GM12878 (cell line): ENCODE measurements at regions not wholly inside any gene's neighbourhood (a gene's known extent, or its start where the extent isn't known, plus 50 kb on each side); places are given as distances from the start of the nearest gene placed in this dataset.

Experiments
- ATAC-seq: fragments of 200-7000 bp; cut with Tn5 transposase; 3 replicates; pipeline ENCODE4 v1.9.1; 2020; ENCODE audit warnings: mild to moderate bottlenecking, moderate library complexity
- BruUV-seq: library from RNA; stranded (reverse); fragments of 400-500 nt; replicated peaks from 2 replicates; lab custom pipeline; 2021; lab: Mats Ljungman, UMichigan
- CTCF ChIA-PET: fragments of 300-600 bp; sonication (Branson Sonifier 250); formaldehyde crosslinking; extraction: SDS; loops from one replicate; lab custom pipeline; 2021; ENCODE audit warnings: inconsistent platforms; lab: Yijun Ruan, JAX
- POLR2A ChIA-PET: fragments of 350-600 bp; formaldehyde crosslinking; extraction: SDS; loops from one replicate; lab custom pipeline; 2021; ENCODE audit warnings: inconsistent platforms; lab: Charles Lee
- RAD21 ChIA-PET: fragments of 300-600 bp; sonication (Branson Sonifier 250); formaldehyde crosslinking; loops from one replicate; lab custom pipeline; 2023; ENCODE audit warnings: antibody characterized with exemption; ENCODE audit not compliant: unreplicated experiment; lab: Charles Lee
- SMC1A ChIA-PET: fragments of 300-600 bp; sonication (Branson Sonifier 250); formaldehyde crosslinking; loops from one replicate; lab custom pipeline; 2023; ENCODE audit not compliant: unreplicated experiment, uncharacterized antibody; lab: Charles Lee
- DNase-seq: peaks from one replicate; pipeline ENCODE4 v3.0.0-alpha.2; 2011; ENCODE audit warnings: low read depth, low spot score
- FAIRE-seq: peaks from 3 replicates; lab custom pipeline; 2011; peaks lifted over from hg19 to GRCh38; lab: Jason Lieb, UNC
- H2AFZ ChIP-seq: 2 replicates; pipeline ENCODE4 v1.6.0; 2011; ENCODE audit warnings: low read depth, low read length, control low read depth; ENCODE audit not compliant: control insufficient read depth
- H3K27ac ChIP-seq: 2 replicates; pipeline ENCODE4 v1.5.1; 2011; ENCODE audit warnings: control low read depth; ENCODE audit not compliant: control insufficient read depth, insufficient read depth
- H3K27me3 ChIP-seq, 2 experiments: replicated peaks in 1 of 2; 2 replicates each; pipeline versions ENCODE4 v1.6.0 to v1.6.1; 2011; ENCODE audit warnings: low read length in 1 of 2; ENCODE audit not compliant: control insufficient read depth in 2 of 2, insufficient read depth in 2 of 2
- H3K36me3 ChIP-seq, 2 experiments: 2 replicates each; pipeline ENCODE4 v1.5.1; 2011; ENCODE audit warnings: low read length in 1 of 2; ENCODE audit not compliant: control insufficient read depth in 2 of 2, insufficient read depth in 2 of 2
- H3K4me1 ChIP-seq: 2 replicates; pipeline ENCODE4 v1.6.1; 2011; ENCODE audit warnings: mild to moderate bottlenecking, low read length, moderate library complexity, mixed read lengths; ENCODE audit not compliant: control insufficient read depth, insufficient read depth
- H3K4me2 ChIP-seq: 2 replicates; pipeline ENCODE4 v1.6.0; 2011; ENCODE audit warnings: control low read depth; ENCODE audit not compliant: control insufficient read depth, insufficient read depth
- H3K4me3 ChIP-seq: fragments of 200-600 bp; sonication (generic); 2 replicates; pipeline ENCODE4 v1.5.1; 2016
- H3K79me2 ChIP-seq: 2 replicates; pipeline ENCODE4 v1.6.0; 2011; ENCODE audit warnings: low read length; ENCODE audit not compliant: control insufficient read depth, insufficient read depth
- H3K9ac ChIP-seq: 2 replicates; pipeline ENCODE4 v1.8.0; 2011; ENCODE audit warnings: low read length, control low read depth, mixed read lengths; ENCODE audit not compliant: control insufficient read depth, insufficient read depth
- H3K9me3 ChIP-seq: replicated peaks from 3 replicates; pipeline ENCODE4 v1.5.1; 2011; ENCODE audit warnings: mild to moderate bottlenecking, low read length; ENCODE audit not compliant: control insufficient read depth, insufficient read depth
- H4K20me1 ChIP-seq: 2 replicates; pipeline ENCODE4 v1.6.0; 2011; ENCODE audit not compliant: control insufficient read depth, insufficient read depth
- BRCA1 ChIP-seq: IDR thresholded peaks from 2 replicates; pipeline ENCODE4 v1.6.1; 2011; ENCODE audit warnings: low read depth, low read length, improper control_type of control experiment
- CBX5 ChIP-seq: sonication (generic); IDR thresholded peaks from 2 replicates; pipeline ENCODE4 v1.6.1; 2016; ENCODE audit warnings: low read depth, moderate library complexity, mild to moderate bottlenecking, inconsistent platforms
- MTA3 ChIP-seq: IDR thresholded peaks from 2 replicates; pipeline ENCODE4 v1.6.1; 2012; ENCODE audit warnings: low read length, inconsistent platforms, borderline replicate concordance
- NFXL1 ChIP-seq: fragments of 450-650 bp; IDR thresholded peaks from 2 replicates; pipeline ENCODE4 v1.6.1; 2017; ENCODE audit warnings: antibody characterized with exemption, mild to moderate bottlenecking, borderline replicate concordance
- NFYB ChIP-seq: IDR thresholded peaks from 2 replicates; pipeline ENCODE4 v1.6.1; 2011; ENCODE audit warnings: low read depth, mild to moderate bottlenecking, low read length, improper control_type of control experiment, moderate library complexity; ENCODE audit not compliant: insufficient read depth
- POLR2AphosphoS5 ChIP-seq: IDR thresholded peaks from 2 replicates; pipeline ENCODE4 v1.6.1; 2011; ENCODE audit warnings: mild to moderate bottlenecking, low read length, inconsistent platforms
- SREBF2 ChIP-seq: IDR thresholded peaks from 2 replicates; pipeline ENCODE4 v1.6.1; 2012; ENCODE audit warnings: mild to moderate bottlenecking, low read length
- ZNF384 ChIP-seq: IDR thresholded peaks from 2 replicates; pipeline ENCODE4 v1.6.1; 2012; ENCODE audit warnings: low read depth, mild to moderate bottlenecking, low read length, improper control_type of control experiment, borderline replicate concordance
- WGBS: methylation state at CpG from one replicate; pipeline ENCODE4 v1.1.6; 2016; ENCODE audit warnings: low lambda C conversion rate; ENCODE audit not compliant: insufficient replicate concordance, insufficient coverage; ENCODE audit errors: missing lambda C conversion rate; 5-methylcytosine and 5-hydroxymethylcytosine counted together
- in situ Hi-C: fragments of 300-500 bp; cut with MboI; formaldehyde crosslinking; loops from 9 replicates; pipeline ENCODE4 v1.14.3; 2018; ENCODE audit warnings: mixed read lengths
- intact Hi-C: fragments of 100-400 bp; cut with micrococcal nuclease; formaldehyde crosslinking; loops from one replicate; pipeline ENCODE4 v1.14.2; 2022; ENCODE audit not compliant: unreplicated experiment
- TF ChIP-seq, protein P1 (sequence below): IDR thresholded peaks from 2 replicates; pipeline ENCODE4 v1.6.1; 2011; ENCODE audit warnings: low read depth, low read length, improper control_type of control experiment, borderline replicate concordance
- TF ChIP-seq, protein P2 (sequence below), 3 experiments: IDR thresholded peaks in 2 of 3; conservative IDR thresholded peaks in 1 of 3; 2 replicates each; pipeline ENCODE4 v1.5.1; 2011; ENCODE audit warnings: low read depth in 3 of 3, low read length in 3 of 3, mild to moderate bottlenecking in 3 of 3, control low read depth in 2 of 3, moderate library complexity in 2 of 3, inconsistent platforms in 1 of 3, mixed read lengths in 1 of 3; ENCODE audit not compliant: control insufficient read depth in 2 of 3, insufficient read depth in 1 of 3; ENCODE audit errors: extremely low read depth in 1 of 3

- TF ChIP-seq, protein P1, sequence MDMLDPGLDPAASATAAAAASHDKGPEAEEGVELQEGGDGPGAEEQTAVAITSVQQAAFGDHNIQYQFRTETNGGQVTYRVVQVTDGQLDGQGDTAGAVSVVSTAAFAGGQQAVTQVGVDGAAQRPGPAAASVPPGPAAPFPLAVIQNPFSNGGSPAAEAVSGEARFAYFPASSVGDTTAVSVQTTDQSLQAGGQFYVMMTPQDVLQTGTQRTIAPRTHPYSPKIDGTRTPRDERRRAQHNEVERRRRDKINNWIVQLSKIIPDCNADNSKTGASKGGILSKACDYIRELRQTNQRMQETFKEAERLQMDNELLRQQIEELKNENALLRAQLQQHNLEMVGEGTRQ = no peak
- no peak for TF ChIP-seq CBX5
- TF ChIP-seq POLR2AphosphoS5 = no peak
- TF ChIP-seq NFXL1 = no peak
- TF ChIP-seq MTA3 = no peak
- TF ChIP-seq, protein P2, sequence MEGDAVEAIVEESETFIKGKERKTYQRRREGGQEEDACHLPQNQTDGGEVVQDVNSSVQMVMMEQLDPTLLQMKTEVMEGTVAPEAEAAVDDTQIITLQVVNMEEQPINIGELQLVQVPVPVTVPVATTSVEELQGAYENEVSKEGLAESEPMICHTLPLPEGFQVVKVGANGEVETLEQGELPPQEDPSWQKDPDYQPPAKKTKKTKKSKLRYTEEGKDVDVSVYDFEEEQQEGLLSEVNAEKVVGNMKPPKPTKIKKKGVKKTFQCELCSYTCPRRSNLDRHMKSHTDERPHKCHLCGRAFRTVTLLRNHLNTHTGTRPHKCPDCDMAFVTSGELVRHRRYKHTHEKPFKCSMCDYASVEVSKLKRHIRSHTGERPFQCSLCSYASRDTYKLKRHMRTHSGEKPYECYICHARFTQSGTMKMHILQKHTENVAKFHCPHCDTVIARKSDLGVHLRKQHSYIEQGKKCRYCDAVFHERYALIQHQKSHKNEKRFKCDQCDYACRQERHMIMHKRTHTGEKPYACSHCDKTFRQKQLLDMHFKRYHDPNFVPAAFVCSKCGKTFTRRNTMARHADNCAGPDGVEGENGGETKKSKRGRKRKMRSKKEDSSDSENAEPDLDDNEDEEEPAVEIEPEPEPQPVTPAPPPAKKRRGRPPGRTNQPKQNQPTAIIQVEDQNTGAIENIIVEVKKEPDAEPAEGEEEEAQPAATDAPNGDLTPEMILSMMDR (IDR thresholded peaks at IDR 0.05 in 2 of 3, conservative IDR thresholded peaks at IDR 0.05 in 1 of 3; ENCODE audit: control insufficient read depth in 2 of 3, extremely low read depth in 1 of 3, insufficient read depth in 1 of 3, low read depth in 3 of 3, low read length in 3 of 3) = no peak
- TF ChIP-seq ZNF384 = no peak
- TF ChIP-seq SREBF2 = no peak
- no peak for TF ChIP-seq NFYB
- TF ChIP-seq BRCA1 = no peak
- TF ChIP-seq, all 136 proteins: peak for 0
- Histone ChIP-seq H2AFZ (no peak overlapping the region), H3K27ac (no peak overlapping the region), H3K79me2 (no peaks in the 10 kb centered on the region), H3K4me3 (no peak overlapping the region), H3K27me3 (no peaks in the 10 kb centered on the region), H3K4me1 (no peaks in the 10 kb centered on the region), H4K20me1 (no peaks in the 10 kb centered on the region; the same call in 1 of the 2 replicates), H3K9me3 (no peaks in the 10 kb centered on the region), H3K36me3 (no peaks in the 10 kb centered on the region), H3K4me2 (no peak overlapping the region), H3K9ac (no peak overlapping the region)
- ATAC-seq (no peak), FAIRE-seq (no peak), DNase-seq (no peak)
- ChIA-PET SMC1A (interaction anchor here (1.1 to 1.7 kb wide), 5 partner anchors 17 to 49 kb away, joined by 3 to 5 read pairs (median 4); no protein-coding TSS in a partner anchor), RAD21 (interaction anchor here (1.2 kb wide), 1 partner anchor 30 kb away, joined by 3 read pairs; no protein-coding TSS in a partner anchor), POLR2A (interaction anchor here (1.0 kb wide), 1 partner anchor 18 kb away, joined by 7 read pairs; no protein-coding TSS in a partner anchor), CTCF (interaction anchor here (1.0 to 1.8 kb wide), 2 partner anchors 33 to 59 kb away, joined by 4 to 5 read pairs; no protein-coding TSS in a partner anchor)
- in situ Hi-C loops = no loop called here
- intact Hi-C loops = no loop called here
- WGBS = 55% methylated on average over 9 of the region's 9 CpGs
- BruUV-seq = no TSS peak
Observed at GRCh38 chr3:124599147-124599765, 131.0 kb upstream of the UMPS start.
